Right lobe of liver (tissue), 6 donors: ENCODE measurements at regions not wholly inside any gene's neighbourhood (a gene's known extent, or its start where the extent isn't known, plus 50 kb on each side); places are given as distances from the start of the nearest gene placed in this dataset.

Experiments
- ATAC-seq, 4 donors: fragments of 200-7000 bp; cut with Tn5 transposase; one replicate each; pipeline ENCODE4 v1.9.1; 2020; ENCODE audit warnings: mild to moderate bottlenecking in 4 of 4, moderate library complexity in 4 of 4
- DNase-seq, 3 donors: peaks; one replicate each; pipeline ENCODE4 v3.0.0-alpha.2; 2020
- H3K27ac ChIP-seq, 3 donors: fragments of 200-600 bp; one replicate each; pipeline ENCODE4 v1.8.0; 2022
- H3K27me3 ChIP-seq, 2 donors: fragments of 200-600 bp; one replicate each; pipeline ENCODE4 v1.8.0; 2022
- H3K36me3 ChIP-seq, 4 donors: fragments of 200-600 bp; sonication (generic) in 1 of 4; one replicate each; pipeline versions ENCODE4 v1.5.1 to v1.8.0; 2017 to 2022; ENCODE audit warnings: control low read depth in 1 of 4
- H3K4me1 ChIP-seq, 4 donors: fragments of 200-600 bp; sonication (generic) in 1 of 4; one replicate each; pipeline versions ENCODE4 v1.5.1 to v1.8.0; 2017 to 2022; ENCODE audit warnings: control low read depth in 1 of 4
- H3K4me3 ChIP-seq, 3 donors: fragments of 200-600 bp; one replicate each; pipeline ENCODE4 v1.8.0; 2022
- H3K9me3 ChIP-seq, 4 donors: fragments of 200-600 bp; sonication (generic) in 1 of 4; one replicate each; pipeline versions ENCODE4 v1.5.1 to v1.8.0; 2017 to 2022; ENCODE audit warnings: control low read depth in 1 of 4
- CTCF ChIP-seq, 4 donors: fragments of 200-600 bp in 3 of 4; fragments of 450-650 bp in 1 of 4; IDR thresholded peaks; one replicate each; pipeline versions ENCODE4 v1.5.1 to v1.8.0; 2016 to 2022; ENCODE audit warnings: antibody characterized with exemption in 4 of 4, mild to moderate bottlenecking in 2 of 4
- POLR2A ChIP-seq: fragments of 450-650 bp; IDR thresholded peaks from one replicate; pipeline ENCODE4 v1.6.1; 2017; ENCODE audit warnings: antibody characterized with exemption, mild to moderate bottlenecking
- WGBS: methylation state at CpG from one replicate; pipeline ENCODE4 v1.1.6; 2018; ENCODE audit warnings: low coverage, low lambda C conversion rate; ENCODE audit not compliant: insufficient coverage; ENCODE audit errors: missing lambda C conversion rate; 5-methylcytosine and 5-hydroxymethylcytosine counted together
- intact Hi-C, 2 donors: fragments of 100-400 bp; cut with DNase I; formaldehyde crosslinking; loops; one replicate each; pipeline versions ENCODE4 v1.11.2 to v1.14.1; 2022
- donor health status: DM: no; HTN: yes; CAD: no.
- donor health status: DM: no; HTN: no; CAD: no.
- donor health status: DM: no; HTN: no; CAD: no.
- donor health status: DM: no; HTN: yes; CAD: no.
- donor health status: DM: no; HTN: yes; CAD: no.

- Histone ChIP-seq H3K4me1 (no peaks in the 10 kb centered on the region), H3K36me3 (no peaks in the 10 kb centered on the region), H3K4me3 (no peak overlapping the region), H3K27me3 (no peaks in the 10 kb centered on the region), H3K9me3 (no peaks in the 10 kb centered on the region), H3K27ac (no peak overlapping the region)
- 85% methylated on average over 2 of the region's 2 CpGs for WGBS
- no peak for TF ChIP-seq POLR2A
- TF ChIP-seq CTCF (IDR thresholded peaks at IDR 0.05), result no peak
- intact Hi-C loops, result no loop called here
- DNase-seq, result no peak
- ATAC-seq, result no peak
These were observed 101.7 kb upstream of the TOP1 start for GRCh38 chr20:40926928-40927327.

GRCh38 chr20:40930561-40930960 is 98.1 kb upstream of the TOP1 start:
- Histone ChIP-seq H3K27ac (no peak overlapping the region), H3K27me3 (no peaks in the 10 kb centered on the region), H3K9me3 (no peaks in the 10 kb centered on the region), H3K4me3 (no peak overlapping the region), H3K36me3 (no peaks in the 10 kb centered on the region), H3K4me1 (no peaks in the 10 kb centered on the region)
- 75% methylated on average over 1 of the region's 1 CpG for WGBS
- DNase-seq (no peak), ATAC-seq (no peak)
- TF ChIP-seq CTCF (IDR thresholded peaks at IDR 0.05) (no peak), POLR2A (no peak)
- intact Hi-C loops, result no loop called here

GRCh38 chr20:40931410-40932044 is 97.1 kb upstream of the TOP1 start:
- Histone ChIP-seq H3K4me3 (no peak overlapping the region), H3K4me1 (no peaks in the 10 kb centered on the region), H3K27me3 (no peaks in the 10 kb centered on the region), H3K36me3 (no peaks in the 10 kb centered on the region), H3K27ac (no peak overlapping the region), H3K9me3 (no peaks in the 10 kb centered on the region)
- WGBS, result 68% methylated on average over 4 of the region's 4 CpGs
- TF ChIP-seq CTCF (IDR thresholded peaks at IDR 0.05), result no peak
- TF ChIP-seq POLR2A, result no peak
- intact Hi-C loops, result no loop called here
- DNase-seq, result no peak
- no peak for ATAC-seq

- Histone ChIP-seq H3K27ac (no peak overlapping the region), H3K4me3 (no peak overlapping the region), H3K4me1 (no peaks in the 10 kb centered on the region), H3K9me3 (no peaks in the 10 kb centered on the region), H3K27me3 (no peaks in the 10 kb centered on the region), H3K36me3 (no peaks in the 10 kb centered on the region)
- WGBS, result no CpG with 5 or more reads among the region's 1 CpG
- no peak for DNase-seq
- intact Hi-C loops, result no loop called here
- TF ChIP-seq POLR2A (no peak), CTCF (IDR thresholded peaks at IDR 0.05) (no peak)
- no peak for ATAC-seq
These were observed 96.2 kb upstream of the TOP1 start for GRCh38 chr20:40932436-40932835.

- WGBS, result 89% methylated on average over 1 of the region's 1 CpG
- H3K9me3 ChIP-seq, result no peaks in the 10 kb centered on the region
- TF ChIP-seq POLR2A, result no peak
- no peak for TF ChIP-seq CTCF (IDR thresholded peaks at IDR 0.05)
- DNase-seq (no peak), ATAC-seq (no peak)
- no peaks in the 10 kb centered on the region for H3K36me3 ChIP-seq
- intact Hi-C loops, result no loop called here
- no peak overlapping the region for H3K4me3 ChIP-seq
- H3K4me1 ChIP-seq, result no peaks in the 10 kb centered on the region
- H3K27me3 ChIP-seq, result no peaks in the 10 kb centered on the region
- no peak overlapping the region for H3K27ac ChIP-seq
These were observed 94.9 kb upstream of the TOP1 start for GRCh38 chr20:40933758-40934157.
